ENCODE measurements at regions not wholly inside any gene's neighbourhood (a gene's known extent, or its start where the extent isn't known, plus 50 kb on each side); places are given as distances from the start of the nearest gene placed in this dataset.

- TF ChIP-seq CTCF (IDR thresholded peaks at IDR 0.05 in 4 of 5, conservative IDR thresholded peaks at IDR 0.05 in 1 of 5) = no peak
- TF ChIP-seq POLR2A (IDR thresholded peaks at IDR 0.05) = no peak
These were observed 243.0 kb downstream of the TTC8 start for GRCh38 chr14:89067293-89067972.

Data from gastrocnemius medialis (tissue), 4 donors.